Heart right ventricle (tissue), 16 donors: ENCODE measurements at regions not wholly inside any gene's neighbourhood (a gene's known extent, or its start where the extent isn't known, plus 50 kb on each side); places are given as distances from the start of the nearest gene placed in this dataset.

ENCODE experiments used
- ATAC-seq, 8 donors: fragments of 200-7000 bp; cut with Tn5 transposase; one replicate each; pipeline ENCODE4 v1.9.1; 2020; ENCODE audit warnings: mild to moderate bottlenecking in 8 of 8, moderate library complexity in 8 of 8, moderate number of reproducible peaks in 1 of 8
- DNase-seq, 2 donors: peaks; one replicate each; pipeline ENCODE4 v3.0.0-alpha.2; 2020
- H3K27ac ChIP-seq, 10 donors: fragments of 200-600 bp; sonication (generic) in 2 of 10; one replicate each; pipeline versions ENCODE4 v1.5.0 to v1.8.0; 2020 to 2022; ENCODE audit warnings: mild to moderate bottlenecking in 3 of 10
- H3K27me3 ChIP-seq, 7 donors: fragments of 200-600 bp; one replicate each; pipeline ENCODE4 v1.8.0; 2021 to 2022; ENCODE audit warnings: mild to moderate bottlenecking in 2 of 7
- H3K36me3 ChIP-seq, 9 donors: fragments of 200-600 bp; sonication (generic) in 1 of 9; one replicate each; pipeline versions ENCODE4 v1.5.0 to v1.8.0; 2020 to 2022; ENCODE audit warnings: mild to moderate bottlenecking in 2 of 9
- H3K4me1 ChIP-seq, 9 donors: fragments of 200-600 bp; sonication (generic) in 1 of 9; one replicate each; pipeline versions ENCODE4 v1.5.0 to v1.8.0; 2020 to 2022; ENCODE audit warnings: mild to moderate bottlenecking in 4 of 9
- H3K4me3 ChIP-seq, 10 donors: fragments of 200-600 bp; sonication (generic) in 2 of 10; one replicate each; pipeline versions ENCODE4 v1.5.0 to v1.8.0; 2020 to 2022; ENCODE audit warnings: mild to moderate bottlenecking in 7 of 10, moderate library complexity in 2 of 10
- H3K9me3 ChIP-seq, 11 donors: fragments of 200-600 bp in 10 of 11; sonication (generic) in 2 of 11; one replicate each; pipeline versions ENCODE4 v1.5.0 to v1.8.0; 2013 to 2022; ENCODE audit warnings: mild to moderate bottlenecking in 2 of 11, control low read depth in 1 of 11, moderate library complexity in 1 of 11
- WGBS, 2 donors: extraction: QIAGEN DNeasy Blood & Tissue Kit; methylation state at CpG; one replicate each; pipeline ENCODE4 v1.1.7; 2013; ENCODE audit warnings: inconsistent platforms in 1 of 2; 5-methylcytosine and 5-hydroxymethylcytosine counted together
- intact Hi-C, 10 donors: fragments of 100-400 bp; cut with DNase I; formaldehyde crosslinking; loops; one replicate each; pipeline versions ENCODE4 v1.11.1 to v1.14.2; 2022
- TF ChIP-seq, protein P1 (sequence below), 9 donors: fragments of 200-600 bp; sonication (generic) in 2 of 9; IDR thresholded peaks; one replicate each; pipeline versions ENCODE4 v1.5.0 to v1.8.0; 2021 to 2022; ENCODE audit warnings: antibody characterized with exemption in 9 of 9, mild to moderate bottlenecking in 5 of 9, moderate library complexity in 1 of 9
- donor health status: Arrhythmogenic right ventricular cardiomyopathy.
- donor health status: ischemic (EF 13 %, LVEDD 7.1; RV severe dilation, severe dysfunction).
- donor health status: healthy with polysubstance abuse.
- donor health status: DM: no; HTN: yes; CAD: no.
- donor health status: DM: no; HTN: no; CAD: no.
- donor health status: ischemic (EF 25% LVEDD 6.9; RV normal size, moderate dysfunction).
- donor health status: ischemic (EF 25% LVEDD 5.7; RV mildly dilated, moderate dysfunction).
- donor health status: healthy.
- donor health status: DM: yes; HTN: yes; CAD: no.
- donor health status: Ischemic cardiomyopathy.
- donor health status: ischemic (EF 35%, LVEDD 5.7; RV mildly dilated, moderate dysfunction).
- donor health status: nonischemic (EF 11% LVEDD 7.7; RV severe dilation, severe dysfunction).
- donor health status: DM: yes; HTN: yes; CAD: no.
- donor health status: PGD.
- donor health status: ischemic (EF 29% LVEDD 5.4; RV normal size, mild dysfunction).
- donor health status: nonischemic (EF 23%, LVEDD 6.1; RV moderate dilation, normal function).

DNA sequence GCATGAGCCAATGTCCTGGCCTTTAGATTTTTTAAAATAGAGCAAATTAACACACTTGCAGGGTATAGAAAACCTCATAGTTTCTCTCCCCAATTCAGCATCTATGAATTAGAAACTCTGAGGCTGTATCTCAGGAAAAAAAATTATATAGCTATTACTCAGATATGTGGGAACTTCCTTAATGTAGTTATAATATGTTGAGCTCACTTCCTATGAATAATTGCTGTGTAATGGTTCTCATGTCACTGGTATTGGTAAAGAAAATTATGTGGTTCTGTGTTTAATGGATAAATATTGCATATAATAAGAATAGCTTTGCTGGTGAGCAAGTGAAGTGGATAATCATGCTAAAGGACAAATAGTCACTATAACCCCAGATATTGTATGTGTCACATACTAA, 2019.8 kb downstream of the NCAM2 start:
- Histone ChIP-seq H3K27me3 (no peaks in the 10 kb centered on the region), H3K4me1 (no peaks in the 10 kb centered on the region), H3K27ac (no peak overlapping the region), H3K4me3 (no peak overlapping the region), H3K36me3 (no peaks in the 10 kb centered on the region), H3K9me3 (peaks cover 0 to 8% (median 0%) of the 10 kb centered on the region in 11 donors)
- no peak for DNase-seq
- TF ChIP-seq, protein P1, sequence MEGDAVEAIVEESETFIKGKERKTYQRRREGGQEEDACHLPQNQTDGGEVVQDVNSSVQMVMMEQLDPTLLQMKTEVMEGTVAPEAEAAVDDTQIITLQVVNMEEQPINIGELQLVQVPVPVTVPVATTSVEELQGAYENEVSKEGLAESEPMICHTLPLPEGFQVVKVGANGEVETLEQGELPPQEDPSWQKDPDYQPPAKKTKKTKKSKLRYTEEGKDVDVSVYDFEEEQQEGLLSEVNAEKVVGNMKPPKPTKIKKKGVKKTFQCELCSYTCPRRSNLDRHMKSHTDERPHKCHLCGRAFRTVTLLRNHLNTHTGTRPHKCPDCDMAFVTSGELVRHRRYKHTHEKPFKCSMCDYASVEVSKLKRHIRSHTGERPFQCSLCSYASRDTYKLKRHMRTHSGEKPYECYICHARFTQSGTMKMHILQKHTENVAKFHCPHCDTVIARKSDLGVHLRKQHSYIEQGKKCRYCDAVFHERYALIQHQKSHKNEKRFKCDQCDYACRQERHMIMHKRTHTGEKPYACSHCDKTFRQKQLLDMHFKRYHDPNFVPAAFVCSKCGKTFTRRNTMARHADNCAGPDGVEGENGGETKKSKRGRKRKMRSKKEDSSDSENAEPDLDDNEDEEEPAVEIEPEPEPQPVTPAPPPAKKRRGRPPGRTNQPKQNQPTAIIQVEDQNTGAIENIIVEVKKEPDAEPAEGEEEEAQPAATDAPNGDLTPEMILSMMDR (IDR thresholded peaks at IDR 0.05), result no peak
- intact Hi-C loops, result no loop called here
- ATAC-seq, result no peak

DNA sequence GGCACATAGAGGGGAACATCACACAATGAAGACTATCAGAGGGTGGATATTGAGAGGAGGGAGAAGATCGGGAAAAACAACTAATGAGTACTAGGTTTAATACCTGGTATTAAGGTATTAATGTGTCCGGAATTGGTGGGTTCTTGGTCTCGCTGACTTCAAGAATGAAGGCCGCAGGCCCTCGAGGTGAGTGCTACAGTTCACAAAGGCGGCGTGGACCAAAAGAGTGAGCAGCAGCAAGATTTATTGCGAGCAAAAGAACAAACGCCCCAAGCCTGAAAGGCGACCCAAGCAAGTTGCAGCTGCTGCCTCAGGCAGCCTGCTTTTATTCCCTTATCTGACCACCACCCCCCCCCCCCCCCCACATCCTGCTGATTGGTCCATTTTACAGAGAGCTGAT, 2022.8 kb downstream of the NCAM2 start:
- H3K27me3 ChIP-seq, result no peaks in the 10 kb centered on the region
- H3K36me3 ChIP-seq, result no peaks in the 10 kb centered on the region
- H3K9me3 ChIP-seq, result peaks cover 0 to 8% (median 0%) of the 10 kb centered on the region in 11 donors
- H3K4me1 ChIP-seq, result no peaks in the 10 kb centered on the region
- TF ChIP-seq, protein P1 (IDR thresholded peaks at IDR 0.05), result no peak
- intact Hi-C loops, result no loop called here
- H3K4me3 ChIP-seq, result no peak overlapping the region
- WGBS, 2 donors, result 92% methylated on average over 10 of the region's 10 CpGs
- no peak for DNase-seq
- ATAC-seq, result no peak
- no peak overlapping the region for H3K27ac ChIP-seq

DNA sequence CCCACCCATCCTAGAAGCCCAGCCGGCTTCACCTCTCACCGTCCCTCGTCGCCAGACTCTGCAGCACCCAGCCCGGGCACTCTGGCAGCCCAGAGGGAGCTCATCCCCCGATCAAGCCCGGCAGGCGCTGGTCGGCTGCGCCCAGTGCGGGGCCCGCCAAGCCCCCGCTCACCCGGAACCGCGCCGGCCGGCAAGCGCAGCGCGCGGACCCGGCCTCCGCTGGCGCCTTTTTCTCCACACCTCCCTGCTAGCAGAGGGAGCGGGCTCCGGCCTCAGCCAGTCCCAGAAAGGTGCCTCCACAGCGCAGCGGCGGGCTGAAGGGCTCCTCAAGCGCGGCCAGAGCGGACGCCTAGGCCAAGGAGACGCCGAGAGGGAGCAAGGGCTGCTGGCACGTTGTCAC, 2023.3 kb downstream of the NCAM2 start:
- DNase-seq (peak in 1 of 2 donors; percentile 7), ATAC-seq (no peak)
- Histone ChIP-seq H3K27me3 (no peaks in the 10 kb centered on the region), H3K4me1 (no peaks in the 10 kb centered on the region), H3K36me3 (no peaks in the 10 kb centered on the region), H3K4me3 (no peak overlapping the region), H3K27ac (no peak overlapping the region), H3K9me3 (peaks cover 0 to 8% (median 0%) of the 10 kb centered on the region in 11 donors)
- 94 to 95% methylated on average over 37 of the region's 37 CpGs for WGBS, 2 donors
- intact Hi-C loops, result no loop called here
- TF ChIP-seq, protein P1 (IDR thresholded peaks at IDR 0.05), result no peak

DNA sequence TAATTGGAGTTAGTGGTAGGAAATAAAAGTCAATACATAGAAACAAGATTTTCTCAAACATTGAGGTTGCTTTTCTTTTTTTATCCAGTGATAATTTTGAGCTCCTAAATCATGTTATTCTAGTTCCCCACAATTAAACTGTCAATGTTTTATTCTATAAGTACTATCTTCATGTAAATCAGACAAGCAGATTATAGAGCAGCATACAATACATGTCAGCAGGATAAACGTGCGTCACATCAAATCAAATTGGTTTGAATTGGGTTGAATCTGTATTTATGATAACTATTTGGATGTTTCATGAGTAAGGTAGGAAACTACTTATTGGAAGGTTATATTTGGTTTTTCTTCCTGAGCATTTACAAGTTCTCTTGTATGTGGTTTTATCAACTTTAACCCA, 2028.7 kb downstream of the NCAM2 start:
- H3K9me3 ChIP-seq, result peaks cover 0 to 14% (median 0%) of the 10 kb centered on the region in 11 donors
- no peak for ATAC-seq
- no peaks in the 10 kb centered on the region for H3K4me1 ChIP-seq
- H3K36me3 ChIP-seq, result no peaks in the 10 kb centered on the region
- DNase-seq, result no peak
- TF ChIP-seq, protein P1 (IDR thresholded peaks at IDR 0.05), result no peak
- intact Hi-C loops, result no loop called here
- no peak overlapping the region for H3K27ac ChIP-seq
- 86 to 87% methylated on average over 2 of the region's 2 CpGs for WGBS, 2 donors
- H3K27me3 ChIP-seq, result no peaks in the 10 kb centered on the region
- no peak overlapping the region for H3K4me3 ChIP-seq

DNA sequence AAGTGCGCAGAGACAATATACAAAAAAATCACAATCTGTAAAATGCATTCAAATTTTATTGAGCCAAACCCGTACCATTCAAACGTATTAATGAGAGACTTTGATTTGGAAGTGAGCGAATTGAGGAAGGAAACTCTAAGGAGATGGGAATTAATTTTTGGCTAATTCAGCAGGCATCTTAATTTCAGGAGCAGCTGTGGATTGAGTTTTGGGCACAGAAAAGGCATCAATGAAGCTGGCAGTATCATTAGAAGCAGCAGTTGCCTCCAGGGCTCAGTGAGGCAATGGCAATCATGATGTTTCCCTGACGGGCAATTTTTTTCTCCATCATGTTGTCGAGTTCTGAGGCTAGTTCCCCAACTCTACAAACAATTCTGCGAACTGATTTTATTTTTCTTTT, 2041.6 kb downstream of the NCAM2 start:
- no peak for ATAC-seq
- Histone ChIP-seq H3K4me1 (no peaks in the 10 kb centered on the region), H3K4me3 (no peak overlapping the region), H3K27ac (no peak overlapping the region), H3K36me3 (no peaks in the 10 kb centered on the region), H3K9me3 (peaks cover 0 to 2% (median 0%) of the 10 kb centered on the region in 11 donors), H3K27me3 (no peaks in the 10 kb centered on the region)
- intact Hi-C loops, result no loop called here
- WGBS, 2 donors, result 31 to 64% methylated on average over 7 of the region's 7 CpGs
- TF ChIP-seq, protein P1 (IDR thresholded peaks at IDR 0.05), result no peak
- DNase-seq, result no peak
